ENCODE measurements at regions not wholly inside any gene's neighbourhood (a gene's known extent, or its start where the extent isn't known, plus 50 kb on each side); places are given as distances from the start of the nearest gene placed in this dataset.

- H3K4me3 ChIP-seq (ENCODE audit: control insufficient read depth, low read depth, low read length): no peak overlapping the region
- TF ChIP-seq, protein P1, sequence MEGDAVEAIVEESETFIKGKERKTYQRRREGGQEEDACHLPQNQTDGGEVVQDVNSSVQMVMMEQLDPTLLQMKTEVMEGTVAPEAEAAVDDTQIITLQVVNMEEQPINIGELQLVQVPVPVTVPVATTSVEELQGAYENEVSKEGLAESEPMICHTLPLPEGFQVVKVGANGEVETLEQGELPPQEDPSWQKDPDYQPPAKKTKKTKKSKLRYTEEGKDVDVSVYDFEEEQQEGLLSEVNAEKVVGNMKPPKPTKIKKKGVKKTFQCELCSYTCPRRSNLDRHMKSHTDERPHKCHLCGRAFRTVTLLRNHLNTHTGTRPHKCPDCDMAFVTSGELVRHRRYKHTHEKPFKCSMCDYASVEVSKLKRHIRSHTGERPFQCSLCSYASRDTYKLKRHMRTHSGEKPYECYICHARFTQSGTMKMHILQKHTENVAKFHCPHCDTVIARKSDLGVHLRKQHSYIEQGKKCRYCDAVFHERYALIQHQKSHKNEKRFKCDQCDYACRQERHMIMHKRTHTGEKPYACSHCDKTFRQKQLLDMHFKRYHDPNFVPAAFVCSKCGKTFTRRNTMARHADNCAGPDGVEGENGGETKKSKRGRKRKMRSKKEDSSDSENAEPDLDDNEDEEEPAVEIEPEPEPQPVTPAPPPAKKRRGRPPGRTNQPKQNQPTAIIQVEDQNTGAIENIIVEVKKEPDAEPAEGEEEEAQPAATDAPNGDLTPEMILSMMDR (IDR thresholded peaks at IDR 0.05; ENCODE audit: control insufficient read depth, insufficient read depth, low read depth, low read length, missing control alignments): no peak
- DNase-seq (ENCODE audit: low read depth): no peak
Measured at GRCh38 chr5:175025077-175025476, 300.7 kb downstream of the MSX2 start.

DNA sequence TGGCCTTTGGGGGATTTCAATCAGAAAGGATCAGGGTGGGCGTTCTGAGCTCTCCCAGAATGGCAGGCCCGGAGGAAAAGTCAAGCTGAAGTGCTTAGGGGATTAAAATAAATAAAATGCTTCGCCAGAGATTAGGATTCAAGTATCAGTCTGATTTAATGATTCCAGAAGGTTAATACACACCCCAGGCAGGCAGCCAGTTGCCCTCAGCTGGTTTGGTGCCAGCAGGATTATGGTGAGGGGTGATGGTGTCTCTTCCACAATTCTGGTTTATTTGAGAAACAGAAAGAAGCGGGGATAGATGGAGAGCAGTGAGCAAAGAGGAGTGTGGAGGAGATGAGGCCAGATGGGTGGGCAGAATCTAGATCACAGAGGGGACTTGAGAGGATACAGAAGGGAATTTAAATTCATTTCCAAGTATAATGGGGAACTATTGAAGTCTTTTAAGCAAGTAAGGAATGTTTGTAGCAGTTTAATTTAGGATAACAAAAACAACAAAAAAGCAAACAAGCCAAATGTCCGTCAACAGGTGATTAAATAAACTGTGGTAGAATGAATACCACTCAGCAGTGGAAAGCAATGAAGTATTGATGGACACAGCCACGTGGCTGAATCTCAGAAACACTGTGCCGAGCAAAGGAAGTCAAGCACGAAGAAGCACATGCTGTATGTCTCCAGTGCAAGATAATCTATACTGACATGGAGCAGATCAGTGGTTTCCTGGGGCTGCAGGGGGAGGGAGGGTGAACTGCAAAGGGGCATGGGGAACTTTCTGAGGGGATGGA lies 297.7 kb downstream of the MSX2 start:
- no peak overlapping the region for H3K4me3 ChIP-seq (ENCODE audit: control insufficient read depth, low read depth, low read length)
- TF ChIP-seq, protein P1 (IDR thresholded peaks at IDR 0.05; ENCODE audit: control insufficient read depth, insufficient read depth, low read depth, low read length, missing control alignments): no peak
- no peak for DNase-seq (ENCODE audit: low read depth)

- TF ChIP-seq, protein P1 (IDR thresholded peaks at IDR 0.05; ENCODE audit: control insufficient read depth, insufficient read depth, low read depth, low read length, missing control alignments): no peak
- DNase-seq (ENCODE audit: low read depth): no peak
Measured at GRCh38 chr5:175021321-175021720, 296.9 kb downstream of the MSX2 start.

DNA sequence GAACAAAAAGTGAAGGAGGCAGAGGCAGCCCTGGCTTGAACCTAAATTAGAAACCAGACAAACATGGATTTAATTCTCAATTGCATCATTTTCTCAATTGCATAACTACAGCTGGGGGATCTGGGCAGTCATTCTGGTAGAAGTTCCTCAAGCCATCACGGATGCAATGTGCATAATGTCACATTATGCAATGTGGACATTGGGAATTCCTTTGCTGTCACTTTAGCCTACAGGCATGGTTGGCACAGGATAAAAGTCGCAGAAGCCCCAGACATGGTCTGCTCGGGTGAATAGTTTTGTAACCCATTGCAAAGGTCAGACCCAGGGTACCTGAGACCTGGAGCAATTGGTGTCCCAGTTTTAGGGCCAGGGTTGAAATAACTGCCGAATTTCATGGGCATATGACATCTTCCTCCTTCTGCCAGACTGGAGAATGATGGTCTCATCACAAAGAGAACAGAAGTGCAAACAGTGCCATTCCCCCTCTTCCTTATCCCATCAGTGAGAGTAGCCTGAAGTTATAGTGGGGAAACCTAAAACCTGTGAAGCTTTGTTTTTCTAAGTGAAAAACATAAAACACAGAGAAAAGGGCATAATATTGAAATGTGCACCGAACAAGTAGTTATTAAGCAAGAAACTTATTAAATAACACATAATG lies 290.8 kb downstream of the MSX2 start:
- DNase-seq (ENCODE audit: low read depth): no peak
- no peak overlapping the region for H3K4me3 ChIP-seq (ENCODE audit: control insufficient read depth, low read depth, low read length)
- TF ChIP-seq, protein P1 (IDR thresholded peaks at IDR 0.05; ENCODE audit: control insufficient read depth, insufficient read depth, low read depth, low read length, missing control alignments): no peak

More at GRCh38 chr5:175021321-175021720, 296.9 kb downstream of the MSX2 start:
- H3K4me3 ChIP-seq (ENCODE audit: control insufficient read depth, low read depth, low read length): no peak overlapping the region

DNA sequence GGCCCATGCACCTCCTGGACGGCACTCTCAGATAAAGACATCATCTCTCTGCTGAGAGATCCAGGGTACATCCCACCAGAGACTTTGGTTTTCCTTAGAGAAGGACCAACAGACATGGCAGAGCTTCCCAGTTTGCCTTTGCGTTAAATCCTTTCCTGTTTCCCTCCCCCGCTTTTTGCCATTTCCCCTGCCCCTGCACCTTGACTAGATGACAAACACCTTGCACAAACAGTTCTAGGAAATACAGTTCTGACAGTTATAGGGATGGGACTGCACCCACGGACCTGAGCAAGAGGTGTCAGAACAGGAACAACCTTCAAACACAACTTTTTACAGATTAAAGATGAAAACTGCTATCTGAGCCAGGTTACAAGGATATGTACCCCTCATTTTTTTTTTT lies 288.9 kb downstream of the MSX2 start:
- no peak overlapping the region for H3K4me3 ChIP-seq (ENCODE audit: control insufficient read depth, low read depth, low read length)
- no peak for DNase-seq (ENCODE audit: low read depth)
- TF ChIP-seq, protein P1 (IDR thresholded peaks at IDR 0.05; ENCODE audit: control insufficient read depth, insufficient read depth, low read depth, low read length, missing control alignments): no peak

DNA sequence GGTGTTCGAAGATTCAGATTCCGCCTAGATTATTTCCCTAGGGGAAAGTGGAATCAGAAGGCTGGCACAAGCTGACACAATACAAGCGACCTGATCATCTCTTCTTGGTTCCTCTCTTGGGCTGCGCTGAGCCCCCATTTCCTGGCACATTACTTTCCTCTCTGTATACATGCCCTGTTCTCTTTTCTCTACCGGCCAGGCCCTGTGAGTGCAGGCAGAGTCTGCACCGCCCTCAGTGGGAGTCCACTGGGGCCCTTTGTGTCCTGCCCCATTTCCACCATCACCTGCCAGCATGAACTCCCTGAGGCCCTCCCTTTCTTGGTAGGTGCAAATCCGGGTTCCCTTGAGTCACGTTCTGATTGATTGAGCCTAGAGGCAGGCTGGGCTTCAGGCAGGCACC lies 287.9 kb downstream of the MSX2 start:
- no peak for DNase-seq (ENCODE audit: low read depth)
- no peak overlapping the region for H3K4me3 ChIP-seq (ENCODE audit: control insufficient read depth, low read depth, low read length)
- TF ChIP-seq, protein P1 (IDR thresholded peaks at IDR 0.05; ENCODE audit: control insufficient read depth, insufficient read depth, low read depth, low read length, missing control alignments): no peak

All from AG09309 (cell line).